Activated CD4-positive, alpha-beta memory T cell treated with anti-CD3 and anti-CD28 coated beads, Interleukin-2, amount 10 ng/mL, durations not matched to agents 7 days and 5 days (primary cell): ENCODE measurements at regions not wholly inside any gene's neighbourhood (a gene's known extent, or its start where the extent isn't known, plus 50 kb on each side); places are given as distances from the start of the nearest gene placed in this dataset.

Experiments
- CTCF ChIA-PET: fragments of 350-600 bp; sonication (Branson Sonifier 250); formaldehyde crosslinking; loops from one replicate; lab custom pipeline; 2021; ENCODE audit warnings: antibody characterized with exemption, inconsistent platforms; lab: Charles Lee
- POLR2A ChIA-PET: fragments of 350-600 bp; sonication (Branson Sonifier 250); formaldehyde crosslinking; loops from one replicate; lab custom pipeline; 2021; ENCODE audit warnings: antibody characterized with exemption; lab: Charles Lee
- DNase-seq: peaks from one replicate; pipeline ENCODE4 v3.0.0-alpha.2; 2020
- H3K27ac Mint-ChIP-seq: one replicate; pipeline ENCODE4 v1.8.0; 2021; ENCODE audit warnings: mild to moderate bottlenecking, mixed read lengths
- H3K27me3 Mint-ChIP-seq: one replicate; pipeline ENCODE4 v1.8.0; 2021; ENCODE audit warnings: mixed read lengths
- H3K36me3 Mint-ChIP-seq: one replicate; pipeline ENCODE4 v1.8.0; 2021; ENCODE audit warnings: low read depth, mixed read lengths
- H3K4me1 Mint-ChIP-seq: one replicate; pipeline ENCODE4 v1.8.0; 2021; ENCODE audit warnings: mixed read lengths
- H3K4me3 Mint-ChIP-seq: one replicate; pipeline ENCODE4 v1.8.0; 2021; ENCODE audit warnings: mild to moderate bottlenecking, mixed read lengths
- H3K9me3 Mint-ChIP-seq: one replicate; pipeline ENCODE4 v1.8.0; 2021; ENCODE audit warnings: mixed read lengths

DNA sequence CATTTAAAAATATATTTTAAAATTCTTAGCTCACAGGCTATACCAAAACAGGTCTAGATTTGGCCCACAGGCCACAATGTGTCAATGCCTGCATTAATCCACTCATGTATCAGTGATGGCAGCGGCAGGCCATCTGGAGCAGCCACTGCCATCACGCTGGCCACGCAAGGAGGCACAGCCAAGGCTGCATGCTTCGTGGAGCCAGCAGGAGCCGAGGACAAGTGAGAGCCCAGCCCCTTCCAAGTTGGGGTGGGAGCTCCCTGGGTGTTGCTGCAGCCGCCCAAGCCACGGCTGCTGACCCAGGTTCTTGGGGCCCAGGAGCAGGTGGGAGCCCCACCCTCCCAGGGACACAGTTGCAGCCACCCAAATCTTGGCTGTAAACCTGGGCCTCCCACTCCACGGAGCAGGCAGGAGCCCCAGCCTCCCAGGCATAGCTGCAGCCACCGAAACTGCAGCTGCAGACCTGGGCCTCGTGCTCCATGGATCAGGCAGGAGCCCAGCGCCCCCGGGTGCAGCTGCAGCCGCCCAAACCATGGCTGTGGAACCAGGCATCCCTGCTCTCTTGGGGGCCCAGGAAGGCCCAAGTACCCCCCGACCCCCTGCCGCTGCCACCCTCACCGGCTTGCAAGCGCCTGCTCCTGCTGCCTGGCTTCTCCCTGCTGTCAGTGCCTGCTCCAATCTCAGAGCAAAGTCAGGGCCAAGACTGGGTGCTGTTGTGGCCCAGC, 87.3 kb upstream of the CACUL1 start:
- H3K36me3 Mint-ChIP-seq, result no peaks in the 10 kb centered on the region
- DNase-seq, result no peak
- H3K9me3 Mint-ChIP-seq, result peaks cover 4% of the 10 kb centered on the region
- H3K4me1 Mint-ChIP-seq, result peaks cover 15% of the 10 kb centered on the region
- CTCF ChIA-PET, result interaction anchor here (0.6 kb wide), 1 partner anchor 8 kb away, joined by 3 read pairs; no protein-coding TSS in a partner anchor
- peaks cover 7% of the 10 kb centered on the region for H3K27me3 Mint-ChIP-seq
- POLR2A ChIA-PET, result no interaction called here
- no peak overlapping the region for H3K4me3 Mint-ChIP-seq
- no peak overlapping the region for H3K27ac Mint-ChIP-seq

DNA sequence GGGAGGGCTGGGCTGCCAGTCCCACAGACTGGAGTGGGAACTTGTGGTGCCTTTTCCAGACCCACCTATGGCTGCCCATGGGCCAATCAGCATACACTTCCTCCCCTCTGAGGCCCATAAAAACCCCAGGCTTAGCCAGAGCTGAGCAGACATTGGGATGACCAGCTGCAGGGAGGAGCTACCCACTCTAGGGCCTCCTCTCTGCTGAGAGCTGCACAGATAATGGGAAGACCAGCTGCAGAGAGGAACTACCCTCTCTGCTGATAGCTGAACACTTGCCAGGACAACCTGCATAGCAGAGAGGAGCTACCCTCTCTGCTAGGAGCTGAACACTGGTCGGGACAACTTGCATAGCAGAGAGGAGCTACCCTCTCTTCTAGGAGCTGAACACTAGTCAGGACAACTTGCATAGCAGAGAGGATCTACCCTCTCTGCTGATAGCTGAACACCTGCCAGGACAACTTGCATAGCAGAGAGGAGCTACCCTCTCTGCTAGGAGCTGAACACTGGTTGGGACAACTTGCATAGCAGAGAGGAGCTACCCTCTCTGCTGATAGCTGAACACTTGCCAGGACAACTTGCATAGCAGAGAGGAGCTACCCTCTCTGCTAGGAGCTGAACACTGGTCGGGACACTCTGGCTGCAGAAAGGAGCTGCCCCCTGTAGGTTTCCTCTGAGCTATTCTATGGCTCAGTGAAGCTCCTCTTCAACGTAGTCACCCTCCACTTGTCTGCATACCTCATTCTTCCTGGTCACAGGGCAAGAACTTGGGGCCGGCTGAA, 88.3 kb upstream of the CACUL1 start:
- Mint-ChIP-seq H3K4me1 (peaks cover 15% of the 10 kb centered on the region), H3K4me3 (no peak overlapping the region), H3K27me3 (peaks cover 7% of the 10 kb centered on the region), H3K27ac (no peak overlapping the region), H3K36me3 (no peaks in the 10 kb centered on the region), H3K9me3 (peaks cover 4% of the 10 kb centered on the region)
- POLR2A ChIA-PET, result interaction anchor here (0.7 kb wide), 1 partner anchor 713 kb away, joined by 3 read pairs; no protein-coding TSS in a partner anchor
- DNase-seq, result no peak
- CTCF ChIA-PET, result interaction anchor here (1.2 kb wide), 1 partner anchor 15 kb away, joined by 4 read pairs; no protein-coding TSS in a partner anchor

DNA sequence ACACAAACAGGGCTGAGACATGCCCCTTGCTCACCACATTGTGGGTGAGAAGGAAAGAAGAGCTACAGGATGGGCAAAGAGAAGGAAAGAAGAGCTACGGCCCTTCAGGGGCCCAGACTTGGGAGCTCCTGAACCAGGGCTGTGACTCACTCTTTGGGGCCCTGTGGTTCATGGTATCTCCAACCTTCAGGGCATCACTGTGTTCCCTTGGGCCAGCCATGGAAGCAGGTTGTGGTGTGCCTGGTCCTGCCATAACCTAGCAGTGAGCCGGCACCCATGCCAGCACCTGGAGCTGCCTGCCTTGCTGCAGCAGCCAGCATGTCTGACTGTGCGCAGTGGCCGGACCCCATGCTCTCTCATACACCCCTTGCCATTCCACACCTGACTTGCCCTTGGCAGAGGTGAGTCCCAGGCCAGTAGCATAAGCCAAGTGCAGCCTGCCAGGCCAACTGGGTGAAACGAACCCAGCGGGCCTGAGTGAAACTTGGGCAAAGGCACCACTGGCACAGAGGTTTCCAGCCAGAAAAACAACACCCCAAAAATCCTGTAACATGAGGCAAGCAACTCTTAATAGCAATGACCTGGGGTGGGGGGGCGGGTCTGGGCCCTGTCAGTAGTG, 89.0 kb upstream of the CACUL1 start:
- Mint-ChIP-seq H3K4me3 (no peak overlapping the region), H3K27me3 (peaks cover 7% of the 10 kb centered on the region), H3K36me3 (no peaks in the 10 kb centered on the region), H3K4me1 (peaks cover 15% of the 10 kb centered on the region), H3K27ac (no peak overlapping the region), H3K9me3 (peaks cover 4% of the 10 kb centered on the region)
- CTCF ChIA-PET, result interaction anchor here (0.7 to 1.2 kb wide), 2 partner anchors 16 to 17 kb away, joined by 4 to 5 read pairs; no protein-coding TSS in a partner anchor
- POLR2A ChIA-PET, result interaction anchor here (0.7 kb wide), 1 partner anchor 712 kb away, joined by 3 read pairs; no protein-coding TSS in a partner anchor
- DNase-seq, result no peak

DNA sequence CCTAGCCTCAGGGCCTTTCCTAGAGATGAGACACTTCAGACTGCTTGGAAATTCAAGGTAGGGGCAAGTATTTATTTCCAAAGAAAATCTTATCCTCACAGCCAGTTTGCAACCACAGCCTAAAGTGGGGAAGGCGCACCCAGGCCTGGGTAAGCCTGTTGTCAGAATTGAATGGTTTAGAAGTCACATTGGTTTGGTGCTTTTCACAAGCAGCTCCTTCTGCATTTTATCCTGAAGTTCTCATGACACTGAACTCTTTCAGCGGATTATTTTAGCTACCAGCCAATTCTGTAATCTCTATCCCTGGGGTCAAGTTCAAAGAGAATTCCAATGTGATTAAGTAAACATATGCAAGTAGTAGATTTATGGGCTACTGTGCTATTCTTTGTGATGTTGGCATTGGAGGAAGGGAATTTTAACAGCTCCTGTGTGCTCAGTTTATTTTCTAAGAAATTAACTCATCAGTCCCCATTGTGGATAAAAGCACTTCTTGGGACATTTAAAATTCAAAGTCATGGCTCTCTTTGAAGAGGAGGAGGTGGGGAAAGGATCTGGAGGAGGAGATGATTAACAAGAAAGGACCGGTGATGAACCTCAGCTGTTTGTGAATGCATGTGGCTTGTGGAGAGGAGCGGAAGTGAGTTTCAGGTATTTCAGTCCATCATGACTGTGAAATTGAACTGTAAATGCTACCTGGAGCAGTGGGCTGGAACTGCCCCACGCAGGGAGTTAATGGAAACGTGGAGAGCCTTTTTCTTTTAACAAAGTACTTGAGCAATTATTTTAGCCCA, 90.2 kb upstream of the CACUL1 start:
- Mint-ChIP-seq H3K27ac (no peak overlapping the region), H3K4me1 (peaks cover 9% of the 10 kb centered on the region), H3K27me3 (peaks cover 7% of the 10 kb centered on the region), H3K9me3 (peaks cover 1% of the 10 kb centered on the region), H3K36me3 (no peaks in the 10 kb centered on the region), H3K4me3 (no peak overlapping the region)
- DNase-seq, result no peak
- CTCF ChIA-PET, result interaction anchor here (0.7 kb wide), 1 partner anchor 16 kb away, joined by 5 read pairs; no protein-coding TSS in a partner anchor
- POLR2A ChIA-PET, result no interaction called here

DNA sequence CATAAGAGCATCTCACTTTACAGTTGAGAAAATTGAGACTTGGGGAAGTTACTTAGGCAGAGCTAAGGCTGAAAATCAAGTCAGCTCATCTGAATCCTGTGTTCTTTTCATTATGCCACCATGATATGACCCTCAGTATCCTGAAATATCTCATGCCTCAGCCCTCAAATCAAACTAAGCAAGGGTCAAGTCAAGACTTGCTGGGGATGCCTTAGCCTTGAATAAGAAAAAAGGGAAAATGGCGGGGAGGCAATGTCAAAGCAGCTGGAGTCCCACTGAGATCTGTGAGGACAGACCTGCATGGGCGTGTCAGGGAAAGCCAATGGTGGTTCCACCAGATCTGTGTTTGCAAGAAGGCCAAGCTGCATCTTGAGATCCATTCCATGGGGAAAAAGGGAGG, 91.0 kb upstream of the CACUL1 start:
- Mint-ChIP-seq H3K27ac (no peak overlapping the region), H3K36me3 (no peaks in the 10 kb centered on the region), H3K4me3 (no peak overlapping the region), H3K27me3 (peaks cover 7% of the 10 kb centered on the region), H3K4me1 (peaks cover under 1% of the 10 kb centered on the region), H3K9me3 (no peaks in the 10 kb centered on the region)
- CTCF ChIA-PET, result no interaction called here
- no peak for DNase-seq
- POLR2A ChIA-PET, result no interaction called here

DNA sequence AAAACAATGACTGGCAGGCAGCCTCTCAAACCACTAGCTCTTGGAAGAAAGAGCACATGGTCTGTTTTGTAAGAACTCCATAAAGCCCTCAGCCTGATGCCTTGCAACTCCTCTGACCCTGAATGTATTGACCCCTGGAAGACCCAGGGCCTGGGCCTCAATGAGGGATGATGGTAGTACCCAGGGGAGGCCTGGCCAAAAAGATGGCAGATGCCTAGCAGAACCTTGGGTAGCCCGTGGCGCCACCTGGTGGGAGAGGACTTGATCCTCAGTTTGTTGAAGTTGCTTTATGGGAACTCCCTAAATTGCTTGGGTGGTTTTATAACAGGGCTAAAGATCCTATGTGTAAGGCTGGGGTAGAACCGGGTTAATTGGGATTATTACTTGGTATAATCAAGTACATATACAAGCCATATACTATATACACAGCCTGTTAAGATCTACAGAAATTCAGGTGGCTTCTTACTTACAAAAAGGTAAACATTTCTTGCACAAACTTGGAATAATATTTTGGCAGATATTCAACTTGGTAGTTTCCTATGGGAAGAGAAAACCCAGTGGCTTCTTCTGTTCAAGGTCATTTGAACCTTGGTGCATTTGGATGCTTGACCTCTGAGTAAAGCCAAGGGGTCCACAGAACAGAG, 95.8 kb upstream of the CACUL1 start:
- POLR2A ChIA-PET, result no interaction called here
- H3K36me3 Mint-ChIP-seq, result no peaks in the 10 kb centered on the region
- CTCF ChIA-PET, result interaction anchor here (0.8 to 1.7 kb wide), 8 partner anchors 9 to 283 kb away, joined by 3 to 13 read pairs (median 4); no protein-coding TSS in a partner anchor

DNA sequence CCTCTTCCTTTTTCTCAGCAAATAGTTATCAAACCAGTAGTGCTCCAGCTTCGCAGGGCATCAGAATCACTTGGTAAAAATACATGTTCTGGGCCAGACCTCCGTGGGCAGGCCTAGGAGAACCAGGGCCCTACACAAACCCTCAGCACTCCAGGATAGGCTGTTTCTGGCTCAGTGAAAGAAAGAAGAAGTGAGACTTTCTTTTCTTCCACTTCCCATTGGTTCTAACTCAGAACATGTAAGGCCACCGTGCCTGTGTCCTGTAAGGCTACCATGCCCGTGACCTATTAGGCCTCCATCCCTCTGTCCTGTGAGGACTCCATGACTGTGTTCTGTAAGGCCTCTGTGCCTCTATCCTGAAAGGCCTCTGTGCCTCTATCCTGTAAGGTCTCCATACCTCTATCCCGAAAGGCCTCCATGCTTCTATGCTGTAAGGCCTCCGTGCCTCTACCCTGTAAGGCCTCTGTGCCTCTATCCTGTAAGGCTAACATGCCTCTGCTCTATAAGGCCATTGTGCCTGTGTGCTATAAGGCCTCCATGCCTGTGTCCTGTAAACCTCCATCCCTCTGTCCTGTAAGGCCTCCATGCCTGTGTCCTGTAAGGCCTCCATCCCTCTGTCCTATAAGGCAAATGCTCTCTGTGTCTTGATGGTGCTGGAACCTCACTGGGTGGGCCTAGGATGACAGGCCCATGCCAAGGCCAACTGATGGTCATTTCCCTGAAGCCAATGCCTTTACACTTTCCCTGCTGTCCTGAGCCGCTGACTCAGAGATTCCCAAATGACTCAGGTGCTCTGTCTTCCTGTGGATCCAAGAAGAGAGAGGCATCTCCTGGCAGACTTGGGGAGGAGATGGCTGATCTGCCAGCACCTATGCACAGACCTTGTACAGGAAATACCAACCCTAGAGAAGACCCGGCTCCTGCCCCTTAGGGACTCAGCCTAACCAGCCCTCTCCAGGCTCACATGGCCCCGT, 96.6 kb upstream of the CACUL1 start:
- H3K27me3 Mint-ChIP-seq, result peaks cover 4% of the 10 kb centered on the region
- H3K36me3 Mint-ChIP-seq, result no peaks in the 10 kb centered on the region
- ChIA-PET CTCF (no interaction called here), POLR2A (no interaction called here)
- no peak overlapping the region for H3K4me3 Mint-ChIP-seq
- H3K9me3 Mint-ChIP-seq, result no peaks in the 10 kb centered on the region
- H3K4me1 Mint-ChIP-seq, result no peaks in the 10 kb centered on the region
- DNase-seq, result no peak
- no peak overlapping the region for H3K27ac Mint-ChIP-seq

More for the DNA sequence above, 95.8 kb upstream of the CACUL1 start:
- no peak overlapping the region for H3K27ac Mint-ChIP-seq
- peak; percentile 73 for DNase-seq
- no peak overlapping the region for H3K4me3 Mint-ChIP-seq
- H3K9me3 Mint-ChIP-seq, result no peaks in the 10 kb centered on the region
- no peaks in the 10 kb centered on the region for H3K4me1 Mint-ChIP-seq
- H3K27me3 Mint-ChIP-seq, result peaks cover 8% of the 10 kb centered on the region

DNA sequence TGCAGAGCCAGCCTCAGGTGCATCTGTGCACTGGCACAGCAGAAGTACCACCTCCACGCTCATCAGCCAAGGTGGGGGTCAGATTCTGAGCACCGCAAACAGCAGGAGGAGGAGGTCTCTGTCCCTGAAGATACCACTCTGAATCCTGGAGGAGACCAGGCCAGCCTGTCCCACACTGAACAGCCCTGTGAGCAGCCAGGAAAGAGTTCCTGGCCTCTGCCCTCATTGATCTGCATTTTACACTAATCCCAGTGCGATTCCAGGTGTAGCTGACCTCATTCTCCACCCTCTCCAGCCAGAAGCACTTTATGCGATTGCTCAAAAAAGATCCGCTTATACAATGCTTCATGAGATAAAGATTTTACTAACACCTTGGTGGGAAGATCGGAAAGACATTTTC, 99.1 kb upstream of the CACUL1 start:
- Mint-ChIP-seq H3K4me1 (no peaks in the 10 kb centered on the region), H3K9me3 (no peaks in the 10 kb centered on the region), H3K36me3 (no peaks in the 10 kb centered on the region), H3K27ac (no peak overlapping the region), H3K4me3 (no peak overlapping the region), H3K27me3 (peaks cover 2% of the 10 kb centered on the region)
- POLR2A ChIA-PET, result no interaction called here
- DNase-seq, result no peak
- CTCF ChIA-PET, result no interaction called here

DNA sequence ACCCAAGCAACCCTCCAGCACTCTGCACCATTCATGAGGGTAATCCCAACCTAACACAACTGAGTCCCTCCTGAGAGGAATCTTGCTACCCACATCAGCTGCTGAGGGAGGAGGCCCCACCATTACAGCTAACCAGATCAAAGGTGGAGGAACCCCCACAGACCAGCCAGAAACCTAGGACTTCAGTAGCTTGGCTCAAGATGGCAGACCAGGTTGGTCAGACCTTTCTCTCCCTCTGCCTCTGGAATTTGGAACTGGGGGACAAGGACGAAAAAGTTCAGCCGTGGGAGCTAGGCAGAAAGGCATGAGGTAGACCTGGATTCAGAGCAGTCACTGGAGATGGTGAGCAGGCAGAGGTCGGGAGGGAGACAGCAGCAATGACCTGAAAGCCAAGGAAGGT, 101.3 kb upstream of the CACUL1 start:
- CTCF ChIA-PET, result no interaction called here
- no peak overlapping the region for H3K27ac Mint-ChIP-seq

DNA sequence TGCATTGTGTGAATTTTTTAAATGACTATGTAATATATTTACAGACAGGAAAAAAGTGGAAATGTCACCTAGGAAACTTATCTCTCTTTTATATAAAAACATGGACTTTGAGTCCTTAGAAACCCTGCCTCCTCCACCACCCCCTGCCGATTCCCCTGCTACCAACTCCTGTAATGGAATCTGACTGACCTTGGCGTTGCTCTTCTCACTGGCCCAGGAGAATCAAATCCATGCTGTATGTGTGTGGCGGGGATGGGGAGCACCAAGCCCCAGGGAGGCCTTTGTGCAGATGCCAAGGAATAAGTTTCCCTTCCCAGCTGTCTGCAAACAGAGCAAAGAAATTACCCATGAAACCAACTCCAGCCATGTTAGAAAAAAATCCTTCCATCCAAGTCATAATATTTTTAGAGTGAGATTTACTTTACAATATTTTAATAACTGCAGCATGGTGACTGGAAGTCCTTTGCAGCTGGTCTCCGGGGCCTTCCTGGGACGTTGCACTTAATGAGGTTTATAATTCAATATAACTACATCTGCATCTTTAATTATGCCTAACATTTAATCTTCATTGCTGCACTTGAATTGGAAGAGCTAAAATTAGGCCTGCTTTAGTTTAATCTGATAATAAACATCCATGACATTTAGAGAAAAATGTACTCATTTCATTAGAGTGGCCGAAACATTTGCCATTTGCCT, 111.4 kb upstream of the CACUL1 start:
- CTCF ChIA-PET, result no interaction called here

More for the DNA sequence above, 101.3 kb upstream of the CACUL1 start:
- peaks cover 2% of the 10 kb centered on the region for H3K27me3 Mint-ChIP-seq
- H3K4me3 Mint-ChIP-seq, result no peak overlapping the region
- POLR2A ChIA-PET, result no interaction called here
- no peaks in the 10 kb centered on the region for H3K36me3 Mint-ChIP-seq
- H3K9me3 Mint-ChIP-seq, result peaks cover 3% of the 10 kb centered on the region
- no peaks in the 10 kb centered on the region for H3K4me1 Mint-ChIP-seq
- no peak for DNase-seq

DNA sequence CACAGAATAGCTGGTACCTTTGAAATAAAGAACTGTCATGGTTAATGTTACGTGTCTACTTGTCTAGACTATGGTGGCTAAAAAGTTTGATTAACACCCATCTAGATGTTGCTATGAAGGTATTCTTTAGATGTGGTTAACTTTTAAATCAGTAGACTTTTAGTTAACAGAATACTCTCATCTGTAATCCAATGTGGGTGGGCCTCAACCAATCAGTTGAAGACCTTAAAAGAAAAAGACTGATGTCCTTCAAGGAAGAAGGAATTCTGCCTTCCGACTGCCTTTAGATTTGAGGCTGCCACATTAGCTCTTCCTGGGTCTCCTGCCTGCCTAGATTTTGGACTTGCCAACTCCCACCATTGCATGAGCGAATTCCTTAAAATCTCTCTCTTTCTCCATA, 113.0 kb upstream of the CACUL1 start:
- Mint-ChIP-seq H3K36me3 (no peaks in the 10 kb centered on the region), H3K27ac (no peak overlapping the region), H3K4me1 (no peaks in the 10 kb centered on the region), H3K9me3 (no peaks in the 10 kb centered on the region), H3K27me3 (peaks cover 17% of the 10 kb centered on the region), H3K4me3 (no peak overlapping the region)
- POLR2A ChIA-PET, result no interaction called here
- DNase-seq, result no peak
- CTCF ChIA-PET, result no interaction called here

More for the DNA sequence above, 111.4 kb upstream of the CACUL1 start:
- DNase-seq, result no peak
- no peaks in the 10 kb centered on the region for H3K9me3 Mint-ChIP-seq
- H3K27me3 Mint-ChIP-seq, result peaks cover 14% of the 10 kb centered on the region
- no peak overlapping the region for H3K27ac Mint-ChIP-seq
- H3K4me3 Mint-ChIP-seq, result no peak overlapping the region
- no peaks in the 10 kb centered on the region for H3K4me1 Mint-ChIP-seq
- POLR2A ChIA-PET, result no interaction called here
- no peaks in the 10 kb centered on the region for H3K36me3 Mint-ChIP-seq
